GM18867 (cell line): ENCODE measurements at regions not wholly inside any gene's neighbourhood (a gene's known extent, or its start where the extent isn't known, plus 50 kb on each side); places are given as distances from the start of the nearest gene placed in this dataset.

ENCODE experiments used
- ATAC-seq: cut with Tn5 transposase; IDR thresholded peaks from one replicate; pipeline ENCODE4 v1.9.1; 2021; ENCODE audit warnings: mild to moderate bottlenecking, moderate library complexity; ENCODE audit not compliant: unreplicated experiment

- peak; percentile 71 for ATAC-seq
Observed at GRCh38 chr7:13179011-13179582, 491.7 kb downstream of the ARL4A start.

DNA sequence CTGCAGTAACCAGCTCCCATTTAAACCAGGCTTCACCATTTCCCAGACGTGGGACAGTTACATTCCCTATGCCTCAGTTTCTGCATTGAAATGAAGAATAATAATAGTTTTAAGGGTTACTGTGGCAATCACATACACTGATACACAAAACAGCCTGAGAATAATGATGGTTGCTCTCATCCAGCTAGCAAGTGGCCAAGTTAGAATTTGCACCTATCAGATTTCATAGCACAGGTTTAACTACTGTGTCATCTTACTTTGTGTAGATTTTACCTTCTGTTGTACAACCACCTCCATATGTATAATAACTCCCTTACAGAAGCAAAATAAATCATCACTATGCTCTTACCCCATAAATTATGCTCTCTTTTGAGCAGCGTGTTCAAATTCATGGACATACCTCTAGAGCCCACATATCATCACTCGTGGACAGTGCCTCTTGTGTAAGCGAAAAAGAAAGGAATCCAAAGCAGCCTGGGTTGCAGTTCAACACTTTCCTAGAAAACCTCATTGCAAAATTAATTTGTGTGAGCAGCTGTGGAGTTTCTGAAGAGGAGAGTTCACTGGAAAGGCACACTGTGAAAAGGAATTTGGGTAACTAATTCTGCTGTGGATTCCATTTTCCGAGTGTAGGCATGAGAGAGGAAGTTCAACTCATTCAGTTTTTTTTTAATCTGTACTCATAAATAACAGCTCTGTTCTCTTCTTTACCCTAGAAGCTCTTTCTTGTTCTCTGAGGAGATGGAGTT, 492.5 kb downstream of the ARL4A start:
- ATAC-seq = no peak

DNA sequence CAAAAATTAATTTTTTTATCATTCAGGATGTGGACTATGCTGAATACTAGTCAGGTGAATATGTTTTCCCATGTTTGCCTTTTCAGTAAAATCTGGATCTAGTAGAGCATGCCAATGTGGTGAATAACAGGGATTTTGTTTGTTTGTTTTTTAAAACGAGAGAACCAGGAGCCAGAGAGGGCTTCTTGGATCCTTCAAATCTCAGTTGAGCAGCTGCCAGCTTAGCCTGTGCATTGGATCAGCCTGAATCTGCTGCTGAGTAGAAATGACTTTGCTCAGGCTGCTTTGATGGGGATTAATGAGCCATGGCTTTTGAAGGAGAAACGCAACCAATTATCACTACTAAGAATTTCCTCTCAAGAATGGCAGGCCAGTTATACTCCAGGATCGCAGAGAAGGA, 493.8 kb downstream of the ARL4A start:
- no peak for ATAC-seq

DNA sequence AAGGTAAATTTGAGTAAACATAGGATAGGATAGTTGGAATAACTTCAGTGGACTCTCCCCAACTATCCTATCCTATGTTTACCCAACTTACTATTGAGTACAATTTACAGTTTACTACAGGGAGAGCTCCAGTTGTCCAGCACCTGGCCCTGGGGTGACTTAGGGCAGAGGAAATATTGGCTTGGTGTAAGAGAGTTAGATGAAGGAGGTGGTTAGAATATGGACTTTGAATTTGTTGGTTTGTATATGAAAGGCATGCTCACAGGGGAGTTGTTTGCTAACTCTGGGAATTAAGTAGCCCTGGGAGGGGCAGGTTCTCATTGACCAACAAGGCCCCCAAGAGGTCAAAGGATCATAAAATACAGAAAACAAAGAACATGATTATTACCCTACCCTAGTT, 497.7 kb downstream of the ARL4A start:
- no peak for ATAC-seq

GRCh38 chr7:13188236-13188805, 500.9 kb downstream of the ARL4A start:
- ATAC-seq = no peak

- no peak for ATAC-seq
Observed at GRCh38 chr7:13188922-13189321, 501.5 kb downstream of the ARL4A start.

DNA sequence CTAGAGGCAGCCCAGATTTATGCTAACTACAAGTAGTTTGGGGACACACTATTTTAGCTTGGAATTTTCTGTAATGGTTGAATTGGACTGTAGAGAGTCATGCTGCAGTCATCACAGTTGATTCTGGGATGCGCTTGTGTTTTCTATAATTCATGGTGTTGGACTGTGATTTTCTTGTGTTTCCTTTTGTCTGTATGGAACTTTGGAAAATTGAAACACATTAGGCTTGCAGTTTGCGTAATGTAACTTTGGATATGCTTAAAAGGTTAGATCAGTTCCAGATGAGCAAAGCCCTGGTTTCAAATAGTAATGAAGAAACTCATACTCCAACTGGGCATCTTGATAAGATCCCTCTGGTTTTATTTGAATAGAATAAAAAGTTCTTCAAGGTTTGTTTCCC, 502.2 kb downstream of the ARL4A start:
- ATAC-seq = no peak

DNA sequence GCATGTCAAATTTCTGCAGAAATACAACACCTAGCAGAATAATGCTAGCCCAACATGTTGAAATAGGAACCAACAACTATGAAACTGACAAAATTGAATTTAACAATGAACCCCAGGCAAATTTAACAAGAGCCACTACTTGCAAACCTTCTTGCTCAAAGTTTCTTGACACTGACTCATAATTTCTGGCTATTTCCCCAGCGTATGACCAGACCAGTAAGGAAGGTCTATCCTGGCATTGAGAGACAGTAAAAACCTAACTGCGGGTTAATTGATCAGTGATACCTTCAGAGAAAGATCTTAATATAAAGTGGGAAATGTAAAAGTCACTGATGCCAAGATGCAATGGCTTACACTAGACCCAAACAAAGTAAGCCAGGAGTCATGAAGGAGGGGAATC, 510.1 kb downstream of the ARL4A start:
- no peak for ATAC-seq

DNA sequence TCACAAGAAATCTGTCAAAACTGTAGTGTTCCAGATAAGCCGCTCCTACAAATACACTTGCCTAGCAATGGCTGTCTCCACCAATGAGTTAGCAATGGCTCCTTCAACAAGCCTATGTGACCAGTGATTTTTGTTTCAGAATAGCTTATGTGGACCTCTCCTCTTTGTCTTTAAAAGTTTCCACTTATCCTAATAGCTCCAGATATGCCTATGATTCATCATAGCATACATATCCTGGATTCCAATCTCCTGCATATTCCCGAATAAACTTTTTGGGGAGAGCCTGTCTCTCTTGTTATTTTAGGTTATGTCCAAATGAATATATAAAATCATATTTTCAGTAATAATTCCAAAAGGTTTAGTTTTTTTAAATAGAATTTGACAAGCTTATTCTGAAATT, 510.6 kb downstream of the ARL4A start:
- no peak for ATAC-seq

GRCh38 chr7:13198727-13199126, 511.3 kb downstream of the ARL4A start:
- no peak for ATAC-seq

DNA sequence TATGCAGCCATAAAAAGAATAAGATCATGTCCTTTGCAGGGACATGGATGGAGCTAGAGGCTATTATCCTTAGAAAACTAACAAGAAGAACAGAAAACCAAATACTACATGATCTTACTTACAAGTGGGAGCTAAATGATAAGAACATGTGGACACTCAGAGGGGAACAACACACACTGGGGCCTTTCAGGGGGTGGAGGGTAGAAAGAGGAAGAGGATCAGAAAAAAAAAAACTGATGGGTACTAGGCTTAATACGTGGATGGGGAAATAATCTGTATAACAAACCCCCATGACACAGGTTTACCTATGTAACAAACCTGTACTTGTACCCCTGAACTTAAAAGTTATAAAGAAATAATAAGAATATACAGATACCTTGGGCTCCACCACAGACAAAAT, 514.2 kb downstream of the ARL4A start:
- no peak for ATAC-seq

GRCh38 chr7:13217768-13218167, 530.3 kb downstream of the ARL4A start:
- no peak for ATAC-seq

DNA sequence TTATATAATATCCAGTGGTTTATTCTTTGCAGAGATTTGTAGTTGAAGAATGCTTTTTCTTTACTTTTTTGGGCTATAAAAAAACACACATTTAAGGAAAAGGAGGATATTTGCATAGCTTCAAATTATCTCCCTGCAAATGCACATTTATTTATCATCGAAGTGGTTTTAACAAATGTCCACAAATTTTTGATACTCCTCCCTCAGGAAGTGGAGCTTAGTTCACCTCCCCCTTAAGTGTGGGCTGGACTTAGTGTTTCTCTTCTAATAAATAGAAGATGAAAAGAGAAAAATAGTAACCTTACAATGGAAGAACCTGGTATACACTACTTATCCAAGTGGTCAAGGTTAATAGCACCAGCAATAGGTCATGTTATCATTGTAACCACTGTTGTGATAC, 537.6 kb downstream of the ARL4A start:
- no peak for ATAC-seq

DNA sequence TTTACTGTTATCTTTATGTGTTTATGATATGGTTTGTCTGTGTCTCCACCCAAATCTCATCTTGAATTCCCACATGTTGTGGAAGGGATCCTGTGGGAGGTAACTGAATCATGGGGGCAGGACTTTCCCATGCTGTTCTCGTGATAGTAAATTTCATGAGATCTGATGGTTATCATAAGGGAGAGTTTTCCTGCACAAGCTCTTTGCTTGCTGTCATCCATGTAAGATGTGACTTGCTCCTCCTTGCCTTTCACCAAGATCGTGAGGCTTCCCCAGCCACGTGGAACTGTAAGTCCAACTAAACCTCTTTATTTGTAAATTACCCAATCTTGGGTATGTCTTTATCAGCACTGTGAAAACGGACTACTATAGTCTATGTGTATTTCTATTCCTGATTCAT, 539.0 kb downstream of the ARL4A start:
- no peak for ATAC-seq

GRCh38 chr7:13231216-13231615, 543.8 kb downstream of the ARL4A start:
- ATAC-seq = no peak

DNA sequence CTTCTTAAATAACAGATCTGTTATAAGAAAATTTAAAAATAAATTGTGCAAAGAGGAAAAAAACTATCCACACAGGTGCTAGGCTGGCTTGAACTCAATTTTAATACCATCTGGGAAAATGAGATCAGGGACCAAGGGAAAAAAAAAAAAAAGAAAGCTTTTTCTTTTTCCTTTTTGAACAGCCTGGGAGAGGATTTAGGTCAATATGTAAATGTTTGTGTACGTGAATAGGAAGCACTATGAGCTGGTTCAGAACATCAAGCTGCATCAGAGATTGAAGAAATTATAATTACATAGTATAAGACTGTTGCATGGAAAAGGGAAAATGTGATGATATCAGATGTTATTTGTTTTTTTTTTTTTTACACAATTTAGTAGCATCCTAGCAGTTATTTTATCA, 548.0 kb downstream of the ARL4A start:
- ATAC-seq = no peak

DNA sequence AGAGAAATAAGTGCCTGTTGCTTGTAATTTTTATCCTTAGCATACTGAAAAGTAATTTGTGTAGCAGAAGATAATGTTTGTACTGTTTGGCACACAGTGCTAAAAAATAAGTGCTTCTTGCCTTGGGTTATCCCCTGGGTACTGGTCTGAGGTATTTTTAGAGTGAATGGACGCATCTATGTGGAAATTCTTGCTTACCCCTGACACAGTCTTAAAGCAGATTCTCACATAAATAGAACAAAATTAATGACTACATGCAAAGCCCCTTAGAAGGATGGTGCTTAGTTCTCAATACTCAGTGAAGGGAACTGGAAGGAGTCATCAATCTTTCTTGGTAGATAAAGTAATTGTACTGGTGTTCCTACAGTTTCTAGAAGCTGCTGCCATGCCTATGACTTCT, 548.6 kb downstream of the ARL4A start:
- ATAC-seq = no peak

DNA sequence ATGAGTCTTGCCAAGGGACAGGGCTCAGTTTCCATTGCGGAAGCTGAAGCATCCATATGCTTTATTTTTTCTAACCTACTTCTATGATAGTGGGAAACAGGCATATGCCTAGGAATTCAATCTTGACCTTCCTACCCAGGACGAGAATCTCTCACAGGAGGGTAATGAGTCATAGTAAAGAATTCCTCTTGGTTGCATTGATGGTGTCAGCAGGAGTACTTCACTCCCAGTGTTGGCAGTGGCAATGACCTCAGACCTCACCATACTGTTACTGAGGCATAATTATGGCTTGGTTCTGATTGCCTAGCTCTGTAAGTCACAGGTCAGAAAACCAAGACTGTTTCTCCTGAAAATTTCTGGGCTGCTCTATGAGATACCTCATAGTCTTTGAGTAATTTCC, 552.9 kb downstream of the ARL4A start:
- no peak for ATAC-seq

DNA sequence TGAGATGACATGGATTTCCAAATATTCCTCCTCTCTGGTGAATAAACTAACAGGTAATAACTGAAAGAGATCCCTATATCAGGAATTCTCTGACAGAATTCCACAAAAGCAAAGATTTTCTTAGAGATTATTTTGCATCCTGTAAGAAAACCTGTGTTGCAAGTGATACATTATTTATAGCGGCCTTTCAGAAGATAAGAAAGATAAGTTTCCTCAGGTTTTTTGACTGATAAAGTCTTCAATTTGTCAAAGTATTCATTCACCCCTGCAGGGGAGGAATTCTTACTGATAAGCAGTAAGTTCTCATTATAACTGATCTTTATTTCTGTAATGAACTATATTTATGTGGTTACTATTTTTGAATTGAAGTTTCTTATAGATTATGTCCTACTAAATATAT, 554.0 kb downstream of the ARL4A start:
- no peak for ATAC-seq

DNA sequence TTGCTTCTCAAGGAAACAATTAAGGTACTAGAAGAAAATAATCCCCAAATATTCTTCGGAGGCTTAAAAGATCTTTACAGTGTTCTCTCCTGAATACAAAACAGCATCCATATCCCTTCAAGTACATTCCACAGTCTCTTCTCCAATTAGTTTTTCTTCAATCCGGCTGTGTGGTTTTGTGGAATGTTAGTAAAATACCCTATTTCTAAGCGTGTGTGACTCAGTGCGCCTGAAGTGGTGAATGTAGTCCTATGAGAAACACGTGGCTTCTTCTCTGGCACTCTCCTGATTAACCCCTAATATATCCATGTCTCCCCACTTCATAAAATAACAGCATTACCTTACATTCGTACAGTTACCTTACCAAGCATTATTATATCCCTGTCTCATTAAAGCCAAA, 570.2 kb downstream of the ARL4A start:
- ATAC-seq = no peak

GRCh38 chr7:13258386-13258785, 571.0 kb downstream of the ARL4A start:
- no peak for ATAC-seq

- ATAC-seq = no peak
Observed at GRCh38 chr7:13259930-13260329, 572.5 kb downstream of the ARL4A start.
